Cardiac fibroblast (primary cell): ENCODE measurements at regions not wholly inside any gene's neighbourhood (a gene's known extent, or its start where the extent isn't known, plus 50 kb on each side); places are given as distances from the start of the nearest gene placed in this dataset.
A peak's percentile ranks its signal among the peaks of the same experiment; 100 is the strongest.

Experiments
- DNase-seq, 2 donors: peaks; one replicate each; pipeline versions ENCODE4 v3.0.0 to v3.0.0-alpha.2; 2010; ENCODE audit warnings: low read depth in 2 of 2
- H3K4me3 ChIP-seq, 2 donors: replicated peaks in 1 of 2; 1 replicate in 1 of 2; 2 replicates in 1 of 2; pipeline ENCODE4 v1.5.1; 2011; ENCODE audit warnings: low read depth in 2 of 2, low read length in 2 of 2, mild to moderate bottlenecking in 2 of 2, moderate library complexity in 1 of 2
- TF ChIP-seq, protein P1 (sequence below): IDR thresholded peaks from one replicate; pipeline ENCODE4 v1.5.1; 2011; ENCODE audit warnings: low read depth, mild to moderate bottlenecking, low read length, inconsistent platforms

- TF ChIP-seq, protein P1, sequence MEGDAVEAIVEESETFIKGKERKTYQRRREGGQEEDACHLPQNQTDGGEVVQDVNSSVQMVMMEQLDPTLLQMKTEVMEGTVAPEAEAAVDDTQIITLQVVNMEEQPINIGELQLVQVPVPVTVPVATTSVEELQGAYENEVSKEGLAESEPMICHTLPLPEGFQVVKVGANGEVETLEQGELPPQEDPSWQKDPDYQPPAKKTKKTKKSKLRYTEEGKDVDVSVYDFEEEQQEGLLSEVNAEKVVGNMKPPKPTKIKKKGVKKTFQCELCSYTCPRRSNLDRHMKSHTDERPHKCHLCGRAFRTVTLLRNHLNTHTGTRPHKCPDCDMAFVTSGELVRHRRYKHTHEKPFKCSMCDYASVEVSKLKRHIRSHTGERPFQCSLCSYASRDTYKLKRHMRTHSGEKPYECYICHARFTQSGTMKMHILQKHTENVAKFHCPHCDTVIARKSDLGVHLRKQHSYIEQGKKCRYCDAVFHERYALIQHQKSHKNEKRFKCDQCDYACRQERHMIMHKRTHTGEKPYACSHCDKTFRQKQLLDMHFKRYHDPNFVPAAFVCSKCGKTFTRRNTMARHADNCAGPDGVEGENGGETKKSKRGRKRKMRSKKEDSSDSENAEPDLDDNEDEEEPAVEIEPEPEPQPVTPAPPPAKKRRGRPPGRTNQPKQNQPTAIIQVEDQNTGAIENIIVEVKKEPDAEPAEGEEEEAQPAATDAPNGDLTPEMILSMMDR = no peak
- DNase-seq = peak; percentile 35 to 39
- H3K4me3 ChIP-seq = no peak overlapping the region
Observed at GRCh38 chr14:75341620-75342019, 63.0 kb downstream of the FOS start.

GRCh38 chr14:75342762-75343599, 64.4 kb downstream of the FOS start:
- TF ChIP-seq, protein P1 = no peak
- H3K4me3 ChIP-seq = no peak overlapping the region
- DNase-seq = no peak

DNA sequence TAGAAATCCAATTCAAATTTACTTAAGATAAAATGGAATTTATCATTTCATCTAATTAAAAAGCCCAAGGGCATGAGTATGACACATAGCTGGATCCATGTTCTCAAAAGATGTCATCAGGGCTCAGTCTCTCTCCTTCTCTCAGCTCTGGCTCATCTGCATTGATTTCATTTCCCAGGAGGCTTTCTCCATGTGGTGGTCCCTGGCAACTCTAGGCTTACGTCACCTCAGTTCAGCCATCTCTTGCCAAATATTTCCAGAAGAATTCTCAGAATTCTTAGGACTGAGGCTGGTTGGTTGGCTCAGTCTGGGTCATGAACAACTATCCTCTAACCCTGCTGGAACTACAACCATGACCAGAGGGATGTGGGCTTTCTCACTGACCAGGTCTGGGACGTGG, 65.3 kb downstream of the FOS start:
- TF ChIP-seq, protein P1 = no peak
- peak; percentile 60 to 82 for DNase-seq
- no peak overlapping the region for H3K4me3 ChIP-seq

- TF ChIP-seq, protein P1 = no peak
- no peak for DNase-seq
- H3K4me3 ChIP-seq = no peak overlapping the region
Observed at GRCh38 chr14:75344411-75344810, 65.8 kb downstream of the FOS start.

- no peak overlapping the region for H3K4me3 ChIP-seq
- DNase-seq = no peak
- TF ChIP-seq, protein P1 = no peak
Observed at GRCh38 chr14:75350505-75351060, 72.0 kb downstream of the FOS start.

- no peak for DNase-seq
- TF ChIP-seq, protein P1 = no peak
- no peak overlapping the region for H3K4me3 ChIP-seq
Observed at GRCh38 chr14:75359098-75359497, 68.7 kb upstream of the JDP2 start.
